ENCODE measurements at regions not wholly inside any gene's neighbourhood (a gene's known extent, or its start where the extent isn't known, plus 50 kb on each side); places are given as distances from the start of the nearest gene placed in this dataset.

DNA sequence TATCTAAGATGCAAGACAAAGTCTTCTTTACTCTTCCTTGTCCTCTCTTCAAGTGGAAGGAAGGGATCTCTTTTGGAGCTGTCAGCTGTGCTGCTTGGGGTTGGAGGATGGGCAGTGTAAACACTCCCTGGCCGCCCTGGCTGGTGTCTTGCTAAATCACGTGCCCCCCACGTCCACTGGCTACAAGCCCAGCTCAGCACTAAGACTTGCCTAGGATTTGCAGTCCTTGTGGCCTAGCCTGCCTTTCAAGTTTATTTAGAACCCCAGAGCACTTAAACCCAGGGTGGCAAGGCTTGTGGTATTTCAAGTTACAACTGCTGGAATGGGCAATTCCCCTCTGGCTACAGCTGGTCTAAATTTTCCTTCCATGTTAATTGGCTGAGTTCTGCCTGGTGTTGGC lies 272.4 kb upstream of the MYO3A start:
- no peak overlapping the region for H3K4me3 ChIP-seq (ENCODE audit: low read depth, low read length)
- TF ChIP-seq, protein P1, sequence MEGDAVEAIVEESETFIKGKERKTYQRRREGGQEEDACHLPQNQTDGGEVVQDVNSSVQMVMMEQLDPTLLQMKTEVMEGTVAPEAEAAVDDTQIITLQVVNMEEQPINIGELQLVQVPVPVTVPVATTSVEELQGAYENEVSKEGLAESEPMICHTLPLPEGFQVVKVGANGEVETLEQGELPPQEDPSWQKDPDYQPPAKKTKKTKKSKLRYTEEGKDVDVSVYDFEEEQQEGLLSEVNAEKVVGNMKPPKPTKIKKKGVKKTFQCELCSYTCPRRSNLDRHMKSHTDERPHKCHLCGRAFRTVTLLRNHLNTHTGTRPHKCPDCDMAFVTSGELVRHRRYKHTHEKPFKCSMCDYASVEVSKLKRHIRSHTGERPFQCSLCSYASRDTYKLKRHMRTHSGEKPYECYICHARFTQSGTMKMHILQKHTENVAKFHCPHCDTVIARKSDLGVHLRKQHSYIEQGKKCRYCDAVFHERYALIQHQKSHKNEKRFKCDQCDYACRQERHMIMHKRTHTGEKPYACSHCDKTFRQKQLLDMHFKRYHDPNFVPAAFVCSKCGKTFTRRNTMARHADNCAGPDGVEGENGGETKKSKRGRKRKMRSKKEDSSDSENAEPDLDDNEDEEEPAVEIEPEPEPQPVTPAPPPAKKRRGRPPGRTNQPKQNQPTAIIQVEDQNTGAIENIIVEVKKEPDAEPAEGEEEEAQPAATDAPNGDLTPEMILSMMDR (IDR thresholded peaks at IDR 0.05; ENCODE audit: insufficient read depth, low read depth, low read length, missing control alignments): no peak
- DNase-seq (ENCODE audit: low read depth): no peak

DNA sequence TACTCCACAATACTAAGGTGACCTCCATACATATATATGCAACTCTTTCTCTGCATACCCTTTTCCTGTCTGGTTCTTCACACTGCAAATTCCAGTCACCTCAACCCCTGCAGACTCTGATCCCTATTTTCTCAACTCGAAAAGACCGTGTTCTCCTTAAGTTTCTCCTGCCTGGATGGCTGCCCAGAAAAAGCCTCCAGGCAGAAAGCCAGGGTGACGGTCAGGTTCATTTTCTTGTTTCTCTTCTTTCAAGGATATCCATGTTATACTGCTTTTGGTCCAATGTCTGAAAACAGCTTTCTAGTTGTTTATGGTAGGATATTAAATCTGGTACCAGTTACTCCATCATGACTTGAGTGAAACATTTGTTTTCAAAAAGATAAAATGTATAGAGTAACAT lies 267.8 kb upstream of the MYO3A start:
- no peak overlapping the region for H3K4me3 ChIP-seq (ENCODE audit: low read depth, low read length)
- DNase-seq (ENCODE audit: low read depth): no peak
- TF ChIP-seq, protein P1 (IDR thresholded peaks at IDR 0.05; ENCODE audit: insufficient read depth, low read depth, low read length, missing control alignments): no peak

DNA sequence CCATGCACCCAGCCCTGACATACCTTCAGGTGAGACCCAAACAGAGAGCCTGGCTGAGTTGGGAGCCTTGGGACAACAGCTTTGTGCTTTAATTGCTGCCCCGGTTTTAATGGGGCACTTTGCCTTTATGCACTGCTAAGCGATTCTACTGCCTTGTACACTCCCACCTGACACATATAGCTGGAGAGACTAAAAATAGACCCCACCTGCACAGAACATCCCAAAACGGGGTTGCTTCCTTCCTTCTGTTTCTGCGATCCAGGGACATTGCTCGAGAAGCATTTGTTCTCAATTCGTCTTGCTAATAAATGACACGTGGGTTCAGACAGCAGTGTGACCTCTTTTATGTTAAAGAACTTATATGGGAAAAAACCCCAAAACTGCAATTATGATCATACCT lies 258.8 kb upstream of the MYO3A start:
- DNase-seq (ENCODE audit: low read depth): no peak
- TF ChIP-seq, protein P1 (IDR thresholded peaks at IDR 0.05; ENCODE audit: insufficient read depth, low read depth, low read length, missing control alignments): no peak
- no peak overlapping the region for H3K4me3 ChIP-seq (ENCODE audit: low read depth, low read length)

DNA sequence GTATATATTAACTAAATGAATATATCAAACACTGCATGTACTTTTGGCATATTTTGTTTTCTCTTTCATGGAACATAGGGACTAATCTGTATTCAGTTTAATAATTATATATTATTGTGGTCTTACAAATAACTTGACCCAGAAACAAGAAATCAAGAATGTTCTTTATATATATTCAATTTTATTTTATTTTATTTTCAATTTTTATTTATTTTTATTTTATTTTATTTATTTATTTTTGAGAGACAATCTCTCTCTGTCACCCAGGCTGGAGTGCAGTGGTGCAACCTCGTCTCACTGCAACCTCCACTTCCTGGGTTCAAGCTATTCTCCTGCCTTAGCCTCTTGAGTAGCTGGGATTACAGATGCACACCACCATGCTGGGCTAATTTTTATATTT lies 258.4 kb upstream of the MYO3A start:
- TF ChIP-seq, protein P1 (IDR thresholded peaks at IDR 0.05; ENCODE audit: insufficient read depth, low read depth, low read length, missing control alignments): no peak
- DNase-seq (ENCODE audit: low read depth): no peak
- H3K4me3 ChIP-seq (ENCODE audit: low read depth, low read length): no peak overlapping the region

DNA sequence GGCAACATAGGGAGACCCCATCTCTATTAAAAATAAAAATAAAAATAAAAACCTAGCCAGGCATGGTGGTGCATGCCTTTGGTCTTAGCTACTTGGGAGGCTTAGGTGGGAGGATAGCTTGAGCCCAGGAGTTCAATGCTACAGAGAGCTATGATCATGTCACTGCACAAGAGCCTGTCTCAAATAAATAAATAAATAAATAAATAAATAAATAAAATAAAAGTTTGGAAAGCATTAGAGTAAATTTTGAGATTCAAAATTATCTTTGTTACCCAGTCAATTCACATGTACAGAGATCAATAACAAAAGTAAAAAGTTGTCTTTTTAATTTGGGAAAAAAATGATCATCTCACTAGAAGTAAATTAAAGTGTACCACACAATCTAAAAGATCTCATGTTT lies 255.8 kb upstream of the MYO3A start:
- TF ChIP-seq, protein P1 (IDR thresholded peaks at IDR 0.05; ENCODE audit: insufficient read depth, low read depth, low read length, missing control alignments): no peak
- no peak for DNase-seq (ENCODE audit: low read depth)

DNA sequence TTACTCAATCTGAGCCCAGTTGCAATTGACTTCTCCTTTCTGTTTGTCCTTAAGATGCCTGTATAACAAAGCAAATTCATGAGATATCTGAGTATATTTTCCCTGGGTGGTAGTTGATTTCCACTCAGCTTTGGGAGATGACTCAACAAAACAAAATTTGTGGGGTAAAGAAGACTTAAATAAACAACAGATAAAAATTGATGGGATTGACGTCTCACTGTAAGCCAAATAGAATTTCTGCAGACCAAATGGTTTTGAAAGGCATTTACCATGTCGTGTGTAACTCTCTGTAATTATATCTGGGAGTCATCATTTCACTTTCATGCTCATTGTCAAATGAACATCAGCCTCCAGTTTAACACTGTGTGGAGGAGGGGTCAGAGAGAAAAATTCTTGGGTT lies 255.4 kb upstream of the MYO3A start:
- no peak overlapping the region for H3K4me3 ChIP-seq (ENCODE audit: low read depth, low read length)
- TF ChIP-seq, protein P1 (IDR thresholded peaks at IDR 0.05; ENCODE audit: insufficient read depth, low read depth, low read length, missing control alignments): no peak
- no peak for DNase-seq (ENCODE audit: low read depth)

More for the DNA sequence above, 255.8 kb upstream of the MYO3A start:
- no peak overlapping the region for H3K4me3 ChIP-seq (ENCODE audit: low read depth, low read length)

DNA sequence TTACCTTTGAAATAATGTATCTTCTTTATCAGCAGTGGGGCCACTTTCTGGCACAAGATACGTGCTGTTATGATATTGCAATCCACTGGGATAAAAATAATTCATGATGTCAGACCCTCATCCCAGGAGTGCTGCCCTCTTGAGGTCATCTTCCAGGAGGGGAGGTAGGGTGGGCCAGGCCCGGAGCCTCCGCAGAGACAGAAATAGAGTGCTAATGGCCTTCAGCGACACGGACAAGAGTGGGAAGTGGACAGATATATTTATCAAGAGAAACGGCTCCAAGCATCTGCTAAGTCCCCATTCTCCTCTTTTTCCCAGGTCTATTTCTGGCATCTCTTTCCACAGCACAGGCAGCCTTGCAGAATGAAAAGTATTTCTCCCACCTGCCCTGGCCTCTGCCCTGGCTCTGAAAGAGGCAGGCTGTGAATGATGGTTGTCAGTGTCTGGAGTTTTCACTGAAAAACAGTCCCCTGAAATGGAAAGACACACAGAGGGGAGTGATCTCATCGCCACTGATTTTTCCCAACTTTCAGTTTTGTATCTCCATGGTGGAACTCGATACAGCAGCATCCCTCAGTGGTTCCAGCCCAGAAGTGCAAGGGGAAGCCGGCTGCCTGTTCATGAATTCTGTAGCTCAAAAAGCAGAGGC lies 251.7 kb upstream of the MYO3A start:
- no peak for DNase-seq (ENCODE audit: low read depth)
- no peak overlapping the region for H3K4me3 ChIP-seq (ENCODE audit: low read depth, low read length)
- TF ChIP-seq, protein P1 (IDR thresholded peaks at IDR 0.05; ENCODE audit: insufficient read depth, low read depth, low read length, missing control alignments): no peak

Measured in GM12865 (cell line).